ENCODE measurements at regions not wholly inside any gene's neighbourhood (a gene's known extent, or its start where the extent isn't known, plus 50 kb on each side); places are given as distances from the start of the nearest gene placed in this dataset.

DNA sequence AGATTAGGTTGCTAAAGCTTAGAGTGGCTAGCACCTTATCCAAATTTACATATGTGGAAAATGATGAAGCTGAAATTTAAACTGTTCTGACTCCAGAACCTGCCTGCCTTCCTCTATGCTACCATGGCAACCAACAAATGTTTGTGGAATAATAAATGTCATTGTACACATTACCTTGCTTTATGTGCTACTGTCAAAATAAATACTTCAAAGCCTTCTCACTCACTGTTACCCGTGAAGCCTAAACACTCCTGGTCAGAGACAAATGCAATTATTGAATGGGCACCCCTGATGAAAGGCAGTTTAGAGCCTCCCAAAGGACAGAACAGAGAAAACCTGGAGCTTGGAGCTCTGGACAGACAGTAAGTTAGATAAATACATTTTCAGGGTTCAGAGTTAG lies 158.6 kb downstream of the FAM114A2 start:
- DNase-seq (ENCODE audit: low read depth) = no peak

GRCh38 chr5:153879596-153879995 lies 159.1 kb downstream of the FAM114A2 start:
- DNase-seq (ENCODE audit: low read depth) = no peak

GRCh38 chr5:153866176-153866575 lies 172.5 kb downstream of the FAM114A2 start:
- no peak for DNase-seq (ENCODE audit: low read depth)

DNA sequence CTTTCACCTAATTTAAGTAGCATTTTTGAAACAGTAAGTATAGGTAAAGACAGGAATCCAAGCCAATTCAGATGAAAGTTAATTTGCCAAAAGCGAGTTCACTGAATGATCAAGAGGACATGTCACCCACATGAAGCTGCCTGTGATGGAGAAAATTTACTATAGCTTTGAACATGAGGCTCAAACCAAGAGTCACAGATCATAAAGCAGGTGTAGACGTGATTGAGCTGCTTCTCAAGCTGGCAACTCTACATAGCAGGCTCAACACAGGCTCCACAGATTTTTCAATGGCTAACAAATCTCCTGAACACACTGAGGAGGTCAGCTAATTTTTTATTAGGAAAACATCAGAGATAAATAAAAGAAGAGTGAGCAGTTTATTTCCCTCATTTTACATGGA lies 173.7 kb downstream of the FAM114A2 start:
- DNase-seq (ENCODE audit: low read depth) = no peak

GRCh38 chr5:153863951-153864350 lies 174.8 kb downstream of the FAM114A2 start:
- DNase-seq (ENCODE audit: low read depth) = no peak
